Liver (tissue), 8 donors: ENCODE measurements at regions not wholly inside any gene's neighbourhood (a gene's known extent, or its start where the extent isn't known, plus 50 kb on each side); places are given as distances from the start of the nearest gene placed in this dataset.

Source experiments
- DNase-seq: peaks from one replicate; pipeline ENCODE4 v3.0.0-alpha.2; 2017; ENCODE audit warnings: low spot score
- H3K27ac ChIP-seq, 2 donors: one replicate each; pipeline ENCODE4 v1.7.0; 2013; ENCODE audit warnings: inconsistent platforms in 2 of 2, low read length in 2 of 2, control low read depth in 1 of 2, low read depth in 1 of 2, mild to moderate bottlenecking in 1 of 2
- H3K27me3 ChIP-seq, 4 donors: one replicate each; pipeline versions ENCODE4 v1.6.1 to v1.7.0; 2013; ENCODE audit warnings: low read length in 3 of 4, inconsistent platforms in 1 of 4, mild to moderate bottlenecking in 1 of 4, moderate library complexity in 1 of 4; ENCODE audit not compliant: control insufficient read depth in 4 of 4, insufficient read depth in 4 of 4
- H3K36me3 ChIP-seq, 4 donors: one replicate each; pipeline versions ENCODE4 v1.6.1 to v1.7.0; 2013; ENCODE audit warnings: low read length in 3 of 4, mild to moderate bottlenecking in 3 of 4, low read depth in 1 of 4, moderate library complexity in 1 of 4; ENCODE audit not compliant: control insufficient read depth in 4 of 4, insufficient read depth in 3 of 4
- H3K4me1 ChIP-seq, 4 donors: one replicate each; pipeline versions ENCODE4 v1.6.1 to v1.7.0; 2013; ENCODE audit warnings: low read length in 3 of 4, mild to moderate bottlenecking in 3 of 4, moderate library complexity in 1 of 4; ENCODE audit not compliant: control insufficient read depth in 4 of 4, insufficient read depth in 4 of 4
- H3K4me3 ChIP-seq, 3 donors: one replicate each; pipeline versions ENCODE4 v1.6.1 to v1.7.0; 2013; ENCODE audit warnings: low read length in 3 of 3, control low read depth in 1 of 3, low read depth in 1 of 3, mild to moderate bottlenecking in 1 of 3
- H3K9ac ChIP-seq, 2 donors: one replicate each; pipeline ENCODE4 v1.7.0; 2013; ENCODE audit warnings: low read length in 2 of 2, mild to moderate bottlenecking in 2 of 2, moderate library complexity in 2 of 2, control low read depth in 1 of 2, low read depth in 1 of 2
- H3K9me3 ChIP-seq, 4 donors: one replicate each; pipeline versions ENCODE4 v1.6.1 to v1.7.0; 2013; ENCODE audit warnings: low read length in 3 of 4; ENCODE audit not compliant: control insufficient read depth in 4 of 4
- CTCF ChIP-seq: fragments of 150-350 bp; IDR thresholded peaks from 2 replicates; pipeline ENCODE4 v1.5.1; 2017; ENCODE audit warnings: improper control_type of control experiment, low read depth, low read length; ENCODE audit not compliant: missing input control
- EGR1 ChIP-seq, 2 donors: IDR thresholded peaks; 2 replicates each; pipeline ENCODE4 v1.6.1; 2016 to 2018; ENCODE audit warnings: antibody characterized with exemption in 2 of 2, low read depth in 2 of 2
- FOXA1 ChIP-seq: IDR thresholded peaks from 2 replicates; pipeline ENCODE4 v1.6.1; 2016; ENCODE audit warnings: antibody characterized with exemption
- FOXA2 ChIP-seq: IDR thresholded peaks from 2 replicates; pipeline ENCODE4 v1.6.1; 2016; ENCODE audit warnings: antibody characterized with exemption
- GABPA ChIP-seq, 2 donors: IDR thresholded peaks in 1 of 2; conservative IDR thresholded peaks in 1 of 2; 2 replicates each; pipeline ENCODE4 v1.6.1; 2016; ENCODE audit warnings: antibody characterized with exemption in 2 of 2, mild to moderate bottlenecking in 1 of 2, moderate library complexity in 1 of 2
- HNF4A ChIP-seq, 2 donors: conservative IDR thresholded peaks; 2 replicates each; pipeline ENCODE4 v1.6.1; 2016; ENCODE audit warnings: antibody characterized with exemption in 2 of 2, mild to moderate bottlenecking in 2 of 2
- HNF4G ChIP-seq: IDR thresholded peaks from 2 replicates; pipeline ENCODE4 v1.6.1; 2016; ENCODE audit warnings: antibody characterized with exemption
- JUND ChIP-seq, 2 donors: IDR thresholded peaks; 2 replicates each; pipeline ENCODE4 v1.6.1; 2016; ENCODE audit warnings: antibody characterized with exemption in 2 of 2
- MAX ChIP-seq: IDR thresholded peaks from 2 replicates; pipeline ENCODE4 v1.6.1; 2016; ENCODE audit warnings: antibody characterized with exemption
- NR2F2 ChIP-seq: IDR thresholded peaks from 2 replicates; pipeline ENCODE4 v1.6.1; 2016; ENCODE audit warnings: antibody characterized with exemption
- RAD21 ChIP-seq, 2 donors: IDR thresholded peaks; 2 replicates each; pipeline ENCODE4 v1.6.1; 2016; ENCODE audit warnings: antibody characterized with exemption in 2 of 2, mild to moderate bottlenecking in 2 of 2
- RXRA ChIP-seq, 2 donors: IDR thresholded peaks; 2 replicates each; pipeline ENCODE4 v1.6.1; 2017 to 2018; ENCODE audit warnings: antibody characterized with exemption in 2 of 2, mild to moderate bottlenecking in 1 of 2
- SP1 ChIP-seq: IDR thresholded peaks from 2 replicates; pipeline ENCODE4 v1.6.1; 2018; ENCODE audit warnings: antibody characterized with exemption, mild to moderate bottlenecking
- TAF1 ChIP-seq: conservative IDR thresholded peaks from 2 replicates; pipeline ENCODE4 v1.6.1; 2016; ENCODE audit warnings: antibody characterized with exemption, mild to moderate bottlenecking
- WGBS: extraction: QIAGEN DNeasy Blood & Tissue Kit; methylation state at CpG from one replicate; pipeline ENCODE4 v1.1.7; 2013; 5-methylcytosine and 5-hydroxymethylcytosine counted together
- TF ChIP-seq, protein P1 (sequence below): IDR thresholded peaks from 2 replicates; pipeline ENCODE4 v1.6.1; 2016; ENCODE audit warnings: antibody characterized with exemption
- TF ChIP-seq, protein P2 (sequence below): IDR thresholded peaks from 2 replicates; pipeline ENCODE4 v1.6.1; 2016; ENCODE audit warnings: antibody characterized with exemption, mild to moderate bottlenecking
- TF ChIP-seq, protein P3 (sequence below): IDR thresholded peaks from 2 replicates; pipeline ENCODE4 v1.6.1; 2016; ENCODE audit warnings: antibody characterized with exemption
- donor health status: healthy.
- donor health status: healthy.
- donor health status: healthy.
- donor health status: healthy.
- donor health status: healthy.

DNA sequence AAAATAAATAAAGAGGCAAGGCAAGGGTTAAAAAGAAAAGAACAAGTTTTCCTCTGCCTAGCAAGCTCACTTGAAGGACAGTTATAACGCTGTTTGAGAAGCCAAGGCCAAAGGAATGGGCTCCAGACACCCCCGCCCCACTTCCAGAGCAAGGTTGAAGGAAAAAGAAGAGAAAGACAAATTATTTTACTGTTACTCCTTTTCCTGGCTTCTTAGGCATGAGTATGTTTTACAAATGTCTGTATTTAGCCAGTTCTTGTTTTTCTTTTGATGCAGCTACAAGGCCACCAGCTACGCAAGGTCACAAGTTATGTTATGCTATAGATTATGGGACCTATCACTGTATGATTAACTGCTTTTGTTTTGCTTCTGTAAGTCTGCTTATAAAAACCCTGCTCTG, 94.6 kb downstream of the ZNF22 start (continued):
- TF ChIP-seq MAX (no peak), NR2F2 (no peak), EGR1 (IDR thresholded peaks at IDR 0.05; ENCODE audit: low read depth in 2 of 2) (no peak), SP1 (no peak), FOXA1 (no peak), GABPA (IDR thresholded peaks at IDR 0.05 in 1 of 2, conservative IDR thresholded peaks at IDR 0.05 in 1 of 2) (no peak), TAF1 (no peak), FOXA2 (no peak), JUND (IDR thresholded peaks at IDR 0.05) (no peak)
- TF ChIP-seq, protein P1, sequence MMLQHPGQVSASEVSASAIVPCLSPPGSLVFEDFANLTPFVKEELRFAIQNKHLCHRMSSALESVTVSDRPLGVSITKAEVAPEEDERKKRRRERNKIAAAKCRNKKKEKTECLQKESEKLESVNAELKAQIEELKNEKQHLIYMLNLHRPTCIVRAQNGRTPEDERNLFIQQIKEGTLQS, result no peak

- Histone ChIP-seq H3K9ac (no peak overlapping the region), H3K27ac (no peak overlapping the region), H3K9me3 (no peaks in the 10 kb centered on the region), H3K36me3 (no peaks in the 10 kb centered on the region), H3K4me3 (no peak overlapping the region), H3K27me3 (no peaks in the 10 kb centered on the region), H3K4me1 (no peaks in the 10 kb centered on the region)
- no peak for DNase-seq
- TF ChIP-seq CTCF (no peak), JUND (IDR thresholded peaks at IDR 0.05) (no peak), RXRA (IDR thresholded peaks at IDR 0.05) (no peak), MAX (no peak), FOXA2 (no peak), NR2F2 (no peak), RAD21 (IDR thresholded peaks at IDR 0.05) (no peak), EGR1 (IDR thresholded peaks at IDR 0.05; ENCODE audit: low read depth in 2 of 2) (no peak), GABPA (IDR thresholded peaks at IDR 0.05 in 1 of 2, conservative IDR thresholded peaks at IDR 0.05 in 1 of 2) (no peak), SP1 (no peak), TAF1 (no peak), HNF4A (conservative IDR thresholded peaks at IDR 0.05) (no peak), HNF4G (no peak), FOXA1 (no peak)
- TF ChIP-seq, protein P1, result no peak
- TF ChIP-seq, protein P2, sequence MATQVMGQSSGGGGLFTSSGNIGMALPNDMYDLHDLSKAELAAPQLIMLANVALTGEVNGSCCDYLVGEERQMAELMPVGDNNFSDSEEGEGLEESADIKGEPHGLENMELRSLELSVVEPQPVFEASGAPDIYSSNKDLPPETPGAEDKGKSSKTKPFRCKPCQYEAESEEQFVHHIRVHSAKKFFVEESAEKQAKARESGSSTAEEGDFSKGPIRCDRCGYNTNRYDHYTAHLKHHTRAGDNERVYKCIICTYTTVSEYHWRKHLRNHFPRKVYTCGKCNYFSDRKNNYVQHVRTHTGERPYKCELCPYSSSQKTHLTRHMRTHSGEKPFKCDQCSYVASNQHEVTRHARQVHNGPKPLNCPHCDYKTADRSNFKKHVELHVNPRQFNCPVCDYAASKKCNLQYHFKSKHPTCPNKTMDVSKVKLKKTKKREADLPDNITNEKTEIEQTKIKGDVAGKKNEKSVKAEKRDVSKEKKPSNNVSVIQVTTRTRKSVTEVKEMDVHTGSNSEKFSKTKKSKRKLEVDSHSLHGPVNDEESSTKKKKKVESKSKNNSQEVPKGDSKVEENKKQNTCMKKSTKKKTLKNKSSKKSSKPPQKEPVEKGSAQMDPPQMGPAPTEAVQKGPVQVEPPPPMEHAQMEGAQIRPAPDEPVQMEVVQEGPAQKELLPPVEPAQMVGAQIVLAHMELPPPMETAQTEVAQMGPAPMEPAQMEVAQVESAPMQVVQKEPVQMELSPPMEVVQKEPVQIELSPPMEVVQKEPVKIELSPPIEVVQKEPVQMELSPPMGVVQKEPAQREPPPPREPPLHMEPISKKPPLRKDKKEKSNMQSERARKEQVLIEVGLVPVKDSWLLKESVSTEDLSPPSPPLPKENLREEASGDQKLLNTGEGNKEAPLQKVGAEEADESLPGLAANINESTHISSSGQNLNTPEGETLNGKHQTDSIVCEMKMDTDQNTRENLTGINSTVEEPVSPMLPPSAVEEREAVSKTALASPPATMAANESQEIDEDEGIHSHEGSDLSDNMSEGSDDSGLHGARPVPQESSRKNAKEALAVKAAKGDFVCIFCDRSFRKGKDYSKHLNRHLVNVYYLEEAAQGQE, result no peak
- TF ChIP-seq, protein P3, sequence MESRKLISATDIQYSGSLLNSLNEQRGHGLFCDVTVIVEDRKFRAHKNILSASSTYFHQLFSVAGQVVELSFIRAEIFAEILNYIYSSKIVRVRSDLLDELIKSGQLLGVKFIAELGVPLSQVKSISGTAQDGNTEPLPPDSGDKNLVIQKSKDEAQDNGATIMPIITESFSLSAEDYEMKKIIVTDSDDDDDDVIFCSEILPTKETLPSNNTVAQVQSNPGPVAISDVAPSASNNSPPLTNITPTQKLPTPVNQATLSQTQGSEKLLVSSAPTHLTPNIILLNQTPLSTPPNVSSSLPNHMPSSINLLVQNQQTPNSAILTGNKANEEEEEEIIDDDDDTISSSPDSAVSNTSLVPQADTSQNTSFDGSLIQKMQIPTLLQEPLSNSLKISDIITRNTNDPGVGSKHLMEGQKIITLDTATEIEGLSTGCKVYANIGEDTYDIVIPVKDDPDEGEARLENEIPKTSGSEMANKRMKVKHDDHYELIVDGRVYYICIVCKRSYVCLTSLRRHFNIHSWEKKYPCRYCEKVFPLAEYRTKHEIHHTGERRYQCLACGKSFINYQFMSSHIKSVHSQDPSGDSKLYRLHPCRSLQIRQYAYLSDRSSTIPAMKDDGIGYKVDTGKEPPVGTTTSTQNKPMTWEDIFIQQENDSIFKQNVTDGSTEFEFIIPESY, result no peak
- WGBS, result 80% methylated on average over 3 of the region's 3 CpGs
These were observed 95.3 kb downstream of the ZNF22 start for GRCh38 chr10:45096001-45096400.
